ENCODE measurements at regions not wholly inside any gene's neighbourhood (a gene's known extent, or its start where the extent isn't known, plus 50 kb on each side); places are given as distances from the start of the nearest gene placed in this dataset.

- Histone ChIP-seq H2AFZ (ENCODE audit: low read depth, low read length) (no peak overlapping the region), H3K9ac (replicated peaks; ENCODE audit: extremely low read depth, insufficient read depth, low read length) (no peak overlapping the region), H3K27me3 (ENCODE audit: control insufficient read depth in 2 of 2, insufficient read depth in 2 of 2, low read length in 2 of 2) (no peaks in the 10 kb centered on the region), H3K4me2 (ENCODE audit: insufficient read depth, low read length) (no peak overlapping the region), H4K20me1 (replicated peaks; ENCODE audit: control insufficient read depth, extremely low read depth, insufficient read depth, low read length) (no peaks in the 10 kb centered on the region), H3K79me2 (ENCODE audit: control insufficient read depth, insufficient read depth, low read length) (no peaks in the 10 kb centered on the region), H3K4me3 (replicated peaks in 1 of 3; ENCODE audit: insufficient read depth in 1 of 3, low read depth in 1 of 3, low read length in 3 of 3) (no peak overlapping the region), H3K27ac (ENCODE audit: insufficient read depth, low read depth, low read length) (no peak overlapping the region), H3K4me1 (ENCODE audit: control insufficient read depth, extremely low read depth, insufficient read depth, low read length) (no peaks in the 10 kb centered on the region), H3K9me1 (replicated peaks; ENCODE audit: control insufficient read depth, extremely low read depth, insufficient read depth, low read length) (no peaks in the 10 kb centered on the region), H3K9me3 (replicated peaks; ENCODE audit: control insufficient read depth, insufficient read depth, low read length) (no peaks in the 10 kb centered on the region), H3K36me3 (ENCODE audit: control insufficient read depth in 2 of 2, extremely low read depth in 1 of 2, insufficient read depth in 2 of 2, low read length in 2 of 2) (no peaks in the 10 kb centered on the region)
- FAIRE-seq (no peak), DNase-seq (ENCODE audit: low read depth, low spot score) (no peak)
- dilution Hi-C loops (cut with MboI; ENCODE audit: extremely low pct_ligation_motif_present, low sequenced_read_pairs) (no loop called here), intact Hi-C loops (cut with micrococcal nuclease) (no loop called here)
- POLR2A ChIA-PET, result no interaction called here
- CTCF ChIA-PET, result no interaction called here
- TF ChIP-seq CTCF (IDR thresholded peaks at IDR 0.05; ENCODE audit: extremely low read depth in 1 of 2, insufficient read depth in 1 of 2, low read depth in 1 of 2, low read length in 2 of 2) (no peak), EZH2 (IDR thresholded peaks at IDR 0.05; ENCODE audit: borderline replicate concordance, low read depth, low read length, severe bottlenecking) (no peak), JUN (IDR thresholded peaks at IDR 0.05; ENCODE audit: borderline replicate concordance, insufficient read depth, insufficient read length, low read depth) (no peak), POLR2AphosphoS5 (IDR thresholded peaks at IDR 0.05; ENCODE audit: insufficient read depth, low read depth, low read length) (no peak), FOS (IDR thresholded peaks at IDR 0.05; ENCODE audit: borderline replicate concordance, insufficient read depth, low read length) (no peak), MYC (IDR thresholded peaks at IDR 0.05; ENCODE audit: low read depth, low read length) (no peak), POLR2A (IDR thresholded peaks at IDR 0.05; ENCODE audit: low read depth, low read length) (no peak), GATA2 (IDR thresholded peaks at IDR 0.05; ENCODE audit: insufficient read depth, insufficient read length, low read depth, low read length) (no peak)
- TF ChIP-seq, protein P1, sequence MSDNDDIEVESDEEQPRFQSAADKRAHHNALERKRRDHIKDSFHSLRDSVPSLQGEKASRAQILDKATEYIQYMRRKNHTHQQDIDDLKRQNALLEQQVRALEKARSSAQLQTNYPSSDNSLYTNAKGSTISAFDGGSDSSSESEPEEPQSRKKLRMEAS (IDR thresholded peaks at IDR 0.05; ENCODE audit: insufficient read depth, insufficient read length), result no peak
- BruUV-seq (replicated peaks), result no TSS peak
Observed at GRCh38 chr2:142290931-142291330, 160.1 kb upstream of the LRP1B start.

Data from endothelial cell of umbilical vein (primary cell).